Renal pelvis (tissue), 1 donor: ENCODE measurements at regions not wholly inside any gene's neighbourhood (a gene's known extent, or its start where the extent isn't known, plus 50 kb on each side); places are given as distances from the start of the nearest gene placed in this dataset.
"Not testable (repeated sequence)": the region's sequence is repeated elsewhere in the genome, so short reads cannot be mapped to it uniquely, and the experiment has no call there.

Experiments
- DNase-seq: peaks from one replicate; pipeline ENCODE4 v3.0.0-alpha.2; 2013

- DNase-seq = no peak
These were observed 107.3 kb downstream of the MINAR1 start for GRCh38 chr15:79539401-79539800.

GRCh38 chr15:79540551-79540950, 108.4 kb downstream of the MINAR1 start:
- DNase-seq = no peak

- no peak for DNase-seq
These were observed 109.1 kb downstream of the MINAR1 start for GRCh38 chr15:79541196-79541595.

- no peak for DNase-seq
These were observed 111.0 kb downstream of the MINAR1 start for GRCh38 chr15:79543097-79543496.

GRCh38 chr15:79549196-79549595, 117.1 kb downstream of the MINAR1 start:
- no peak for DNase-seq

- DNase-seq = no peak
These were observed 128.2 kb downstream of the MINAR1 start for GRCh38 chr15:79560384-79560783.

GRCh38 chr15:79561982-79562381, 129.8 kb downstream of the MINAR1 start:
- DNase-seq = peak; percentile 12

GRCh38 chr15:79562403-79562815, 130.3 kb downstream of the MINAR1 start:
- DNase-seq = peak; percentile 64

GRCh38 chr15:79562899-79563298, 130.8 kb downstream of the MINAR1 start:
- no peak for DNase-seq

- no peak for DNase-seq
These were observed 137.9 kb downstream of the MINAR1 start for GRCh38 chr15:79570004-79570403.

- DNase-seq = no peak
These were observed 140.7 kb downstream of the MINAR1 start for GRCh38 chr15:79572691-79573404.

- DNase-seq = not testable (repeated sequence)
These were observed 142.5 kb downstream of the MINAR1 start for GRCh38 chr15:79574431-79575273.

GRCh38 chr15:79582650-79583049, 150.5 kb downstream of the MINAR1 start:
- no peak for DNase-seq

- no peak for DNase-seq
These were observed 160.0 kb downstream of the MINAR1 start for GRCh38 chr15:79592126-79592525.

GRCh38 chr15:79593119-79593869, 161.2 kb downstream of the MINAR1 start:
- DNase-seq = no peak

- no peak for DNase-seq
These were observed 163.2 kb downstream of the MINAR1 start for GRCh38 chr15:79595306-79595705.

GRCh38 chr15:79595995-79596622, 164.0 kb downstream of the MINAR1 start:
- peak; percentile 58 for DNase-seq

GRCh38 chr15:79598639-79599038, 166.5 kb downstream of the MINAR1 start:
- no peak for DNase-seq

- DNase-seq = no peak
These were observed 169.4 kb downstream of the MINAR1 start for GRCh38 chr15:79601405-79602086.

- DNase-seq = no peak
These were observed 170.0 kb downstream of the MINAR1 start for GRCh38 chr15:79602180-79602579.

- no peak for DNase-seq
These were observed 170.6 kb downstream of the MINAR1 start for GRCh38 chr15:79602731-79603130.
